ENCODE measurements at regions not wholly inside any gene's neighbourhood (a gene's known extent, or its start where the extent isn't known, plus 50 kb on each side); places are given as distances from the start of the nearest gene placed in this dataset.

- ATAC-seq: no peak
- no peak overlapping the region for H2AFZ ChIP-seq (ENCODE audit: low read length)
- FAIRE-seq: no peak
- no peaks in the 10 kb centered on the region for H3K27me3 ChIP-seq (ENCODE audit: control insufficient read depth in 1 of 2, insufficient read depth in 2 of 2, low read length in 2 of 2)
- no peaks in the 10 kb centered on the region for H4K20me1 ChIP-seq (ENCODE audit: insufficient read depth, low read length)
- no peak overlapping the region for H3K4me3 ChIP-seq (replicated peaks in 1 of 3; ENCODE audit: insufficient read depth in 1 of 3, low read depth in 2 of 3, low read length in 3 of 3)
- peaks cover 89% of the 10 kb centered on the region for H3K9me3 ChIP-seq (ENCODE audit: low read length)
- H3K27ac ChIP-seq (ENCODE audit: extremely low read length, insufficient read depth, low read length): no peak overlapping the region
- intact Hi-C loops (cut with micrococcal nuclease; ENCODE audit: unreplicated experiment) (no loop called here), in situ Hi-C loops (cut with HindIII; ENCODE audit: extremely low pct_ligation_motif_present, low pct_unique_long_range_greater_than_20kb) (no loop called here)
- WGBS (ENCODE audit: low lambda C conversion rate): 4% methylated on average over 3 of the region's 3 CpGs
- POLR2A ChIA-PET: no interaction called here
- no peaks in the 10 kb centered on the region for H3K79me2 ChIP-seq (ENCODE audit: insufficient read depth, low read length)
- no peaks in the 10 kb centered on the region for H3K36me3 ChIP-seq (replicated peaks in 1 of 2; ENCODE audit: control insufficient read depth in 1 of 2, insufficient read depth in 2 of 2, low read length in 2 of 2)
- H3K4me2 ChIP-seq (ENCODE audit: low read depth, low read length): no peak overlapping the region
- CTCF ChIA-PET (ENCODE audit: low intra/inter-chr PET ratio, low total read pairs): no interaction called here
- no peaks in the 10 kb centered on the region for H3K4me1 ChIP-seq (ENCODE audit: insufficient read depth, low read length)
- DNase-seq (ENCODE audit: low spot score): no peak
- no TSS peak for BruUV-seq (replicated peaks)
- no peak overlapping the region for H3K9ac ChIP-seq (ENCODE audit: insufficient read depth, low read depth, low read length)
- TF ChIP-seq ZNF446 (CRISPR knock-in tag; IDR thresholded peaks at IDR 0.05) (no peak), GRHL1 (CRISPR knock-in tag; conservative IDR thresholded peaks at IDR 0.05) (no peak), SKIL (CRISPR knock-in tag; IDR thresholded peaks at IDR 0.05; ENCODE audit: borderline replicate concordance) (no peak), CBX1 (IDR thresholded peaks at IDR 0.05; ENCODE audit: low read depth) (no peak), PHF8 (CRISPR knock-in tag; IDR thresholded peaks at IDR 0.05) (no peak), ZNF558 (CRISPR knock-in tag; IDR thresholded peaks at IDR 0.05; ENCODE audit: borderline replicate concordance) (no peak), ZKSCAN8 (CRISPR knock-in tag; IDR thresholded peaks at IDR 0.05; ENCODE audit: borderline replicate concordance) (no peak), UBTF (CRISPR knock-in tag; IDR thresholded peaks at IDR 0.05) (no peak), RXRA (CRISPR knock-in tag; IDR thresholded peaks at IDR 0.05) (no peak), POLR2AphosphoS2 (IDR thresholded peaks at IDR 0.05; ENCODE audit: low read depth, low read length) (no peak), ZNF513 (CRISPR knock-in tag; conservative IDR thresholded peaks at IDR 0.05) (no peak), ZBTB8A (CRISPR knock-in tag; IDR thresholded peaks at IDR 0.05; ENCODE audit: borderline replicate concordance, low read depth) (no peak), TFDP2 (CRISPR knock-in tag; IDR thresholded peaks at IDR 0.05) (no peak), IRF1 (CRISPR knock-in tag; IDR thresholded peaks at IDR 0.05; ENCODE audit: low read depth) (no peak), ZNF792 (CRISPR knock-in tag; IDR thresholded peaks at IDR 0.05) (no peak)
Measured at GRCh38 chr4:30256116-30256832, 463.9 kb upstream of the PCDH7 start.
